ENCODE measurements at regions not wholly inside any gene's neighbourhood (a gene's known extent, or its start where the extent isn't known, plus 50 kb on each side); places are given as distances from the start of the nearest gene placed in this dataset.

DNA sequence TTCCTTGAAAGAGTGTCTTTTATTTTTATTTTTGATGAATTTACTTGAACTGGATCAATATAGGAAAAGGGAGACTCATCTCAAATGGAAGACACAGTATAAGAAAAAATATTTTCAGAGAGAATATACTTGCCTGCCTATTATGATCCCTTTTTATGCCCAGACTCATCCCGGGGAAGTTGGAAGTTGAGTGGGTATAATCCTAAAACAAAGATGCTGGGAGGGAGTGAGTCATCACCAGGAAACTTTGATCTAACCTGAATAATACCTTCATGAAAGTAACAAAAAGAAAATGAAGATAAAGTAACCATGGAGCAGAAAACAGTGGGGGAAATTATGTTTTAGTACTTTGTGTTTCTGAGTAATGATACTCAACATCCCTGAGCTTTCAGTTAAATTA is 1514.0 kb downstream of the FAM181B start:
- TF ChIP-seq, protein P1, sequence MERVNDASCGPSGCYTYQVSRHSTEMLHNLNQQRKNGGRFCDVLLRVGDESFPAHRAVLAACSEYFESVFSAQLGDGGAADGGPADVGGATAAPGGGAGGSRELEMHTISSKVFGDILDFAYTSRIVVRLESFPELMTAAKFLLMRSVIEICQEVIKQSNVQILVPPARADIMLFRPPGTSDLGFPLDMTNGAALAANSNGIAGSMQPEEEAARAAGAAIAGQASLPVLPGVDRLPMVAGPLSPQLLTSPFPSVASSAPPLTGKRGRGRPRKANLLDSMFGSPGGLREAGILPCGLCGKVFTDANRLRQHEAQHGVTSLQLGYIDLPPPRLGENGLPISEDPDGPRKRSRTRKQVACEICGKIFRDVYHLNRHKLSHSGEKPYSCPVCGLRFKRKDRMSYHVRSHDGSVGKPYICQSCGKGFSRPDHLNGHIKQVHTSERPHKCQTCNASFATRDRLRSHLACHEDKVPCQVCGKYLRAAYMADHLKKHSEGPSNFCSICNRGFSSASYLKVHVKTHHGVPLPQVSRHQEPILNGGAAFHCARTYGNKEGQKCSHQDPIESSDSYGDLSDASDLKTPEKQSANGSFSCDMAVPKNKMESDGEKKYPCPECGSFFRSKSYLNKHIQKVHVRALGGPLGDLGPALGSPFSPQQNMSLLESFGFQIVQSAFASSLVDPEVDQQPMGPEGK (CRISPR knock-in tag; IDR thresholded peaks at IDR 0.05; ENCODE audit: borderline replicate concordance) = no peak
- TF ChIP-seq, protein P2, sequence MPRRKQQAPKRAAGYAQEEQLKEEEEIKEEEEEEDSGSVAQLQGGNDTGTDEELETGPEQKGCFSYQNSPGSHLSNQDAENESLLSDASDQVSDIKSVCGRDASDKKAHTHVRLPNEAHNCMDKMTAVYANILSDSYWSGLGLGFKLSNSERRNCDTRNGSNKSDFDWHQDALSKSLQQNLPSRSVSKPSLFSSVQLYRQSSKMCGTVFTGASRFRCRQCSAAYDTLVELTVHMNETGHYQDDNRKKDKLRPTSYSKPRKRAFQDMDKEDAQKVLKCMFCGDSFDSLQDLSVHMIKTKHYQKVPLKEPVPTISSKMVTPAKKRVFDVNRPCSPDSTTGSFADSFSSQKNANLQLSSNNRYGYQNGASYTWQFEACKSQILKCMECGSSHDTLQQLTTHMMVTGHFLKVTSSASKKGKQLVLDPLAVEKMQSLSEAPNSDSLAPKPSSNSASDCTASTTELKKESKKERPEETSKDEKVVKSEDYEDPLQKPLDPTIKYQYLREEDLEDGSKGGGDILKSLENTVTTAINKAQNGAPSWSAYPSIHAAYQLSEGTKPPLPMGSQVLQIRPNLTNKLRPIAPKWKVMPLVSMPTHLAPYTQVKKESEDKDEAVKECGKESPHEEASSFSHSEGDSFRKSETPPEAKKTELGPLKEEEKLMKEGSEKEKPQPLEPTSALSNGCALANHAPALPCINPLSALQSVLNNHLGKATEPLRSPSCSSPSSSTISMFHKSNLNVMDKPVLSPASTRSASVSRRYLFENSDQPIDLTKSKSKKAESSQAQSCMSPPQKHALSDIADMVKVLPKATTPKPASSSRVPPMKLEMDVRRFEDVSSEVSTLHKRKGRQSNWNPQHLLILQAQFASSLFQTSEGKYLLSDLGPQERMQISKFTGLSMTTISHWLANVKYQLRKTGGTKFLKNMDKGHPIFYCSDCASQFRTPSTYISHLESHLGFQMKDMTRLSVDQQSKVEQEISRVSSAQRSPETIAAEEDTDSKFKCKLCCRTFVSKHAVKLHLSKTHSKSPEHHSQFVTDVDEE (CRISPR knock-in tag; IDR thresholded peaks at IDR 0.05) = no peak
- no peak for TF ChIP-seq TCF4 (CRISPR knock-in tag; IDR thresholded peaks at IDR 0.05; ENCODE audit: borderline replicate concordance)
- TF ChIP-seq ZNF8 (CRISPR knock-in tag; IDR thresholded peaks at IDR 0.05) = no peak
- no peak for TF ChIP-seq GLIS3 (CRISPR knock-in tag; IDR thresholded peaks at IDR 0.05)
- no peak for TF ChIP-seq ZNF70 (CRISPR knock-in tag; IDR thresholded peaks at IDR 0.05)
- no peak for TF ChIP-seq ARNTL (CRISPR knock-in tag; IDR thresholded peaks at IDR 0.05; ENCODE audit: borderline replicate concordance, low read depth)
- TF ChIP-seq ISL1 (CRISPR knock-in tag; IDR thresholded peaks at IDR 0.05) = no peak
- TF ChIP-seq ZFP30 (CRISPR knock-in tag; IDR thresholded peaks at IDR 0.05) = no peak
- no peak for TF ChIP-seq OSR1 (CRISPR knock-in tag; IDR thresholded peaks at IDR 0.05)
- no peak for TF ChIP-seq SNAI2 (CRISPR knock-in tag; IDR thresholded peaks at IDR 0.05)
- no peak for TF ChIP-seq ZFP3 (CRISPR knock-in tag; IDR thresholded peaks at IDR 0.05)

Data from SK-N-SH treated with all-trans-retinoic acid at 6 μM for 48 hours (cell line).